GM20000 (cell line): ENCODE measurements at regions not wholly inside any gene's neighbourhood (a gene's known extent, or its start where the extent isn't known, plus 50 kb on each side); places are given as distances from the start of the nearest gene placed in this dataset.

Experiments
- DNase-seq: peaks from one replicate; pipeline ENCODE4 v3.0.0; 2012; ENCODE audit warnings: low spot score
- TF ChIP-seq, protein P1 (sequence below): IDR thresholded peaks from 2 replicates; pipeline ENCODE4 v1.5.1; 2012; ENCODE audit warnings: mild to moderate bottlenecking, control low read depth; ENCODE audit errors: extremely low read depth, missing control alignments

DNA sequence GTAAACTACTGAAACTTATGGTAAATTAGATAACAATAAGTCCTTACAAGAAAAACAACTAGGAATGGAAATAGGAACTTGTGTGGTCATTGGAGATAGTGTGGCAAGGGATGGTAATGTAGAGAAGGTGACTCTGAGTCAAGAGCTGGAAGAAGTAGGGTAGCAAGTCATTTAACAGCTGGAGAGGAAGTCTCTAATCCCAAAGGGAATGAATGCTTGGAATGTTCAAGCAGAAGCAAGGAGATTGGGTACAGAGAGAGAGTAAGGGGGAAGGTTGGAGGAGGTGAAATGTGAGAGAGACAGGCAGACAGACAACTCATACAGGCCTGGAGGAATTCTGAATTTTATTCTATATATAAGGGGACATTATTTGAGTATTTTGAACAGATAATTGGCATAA lies 260.6 kb upstream of the MAD2L1 start:
- TF ChIP-seq, protein P1, sequence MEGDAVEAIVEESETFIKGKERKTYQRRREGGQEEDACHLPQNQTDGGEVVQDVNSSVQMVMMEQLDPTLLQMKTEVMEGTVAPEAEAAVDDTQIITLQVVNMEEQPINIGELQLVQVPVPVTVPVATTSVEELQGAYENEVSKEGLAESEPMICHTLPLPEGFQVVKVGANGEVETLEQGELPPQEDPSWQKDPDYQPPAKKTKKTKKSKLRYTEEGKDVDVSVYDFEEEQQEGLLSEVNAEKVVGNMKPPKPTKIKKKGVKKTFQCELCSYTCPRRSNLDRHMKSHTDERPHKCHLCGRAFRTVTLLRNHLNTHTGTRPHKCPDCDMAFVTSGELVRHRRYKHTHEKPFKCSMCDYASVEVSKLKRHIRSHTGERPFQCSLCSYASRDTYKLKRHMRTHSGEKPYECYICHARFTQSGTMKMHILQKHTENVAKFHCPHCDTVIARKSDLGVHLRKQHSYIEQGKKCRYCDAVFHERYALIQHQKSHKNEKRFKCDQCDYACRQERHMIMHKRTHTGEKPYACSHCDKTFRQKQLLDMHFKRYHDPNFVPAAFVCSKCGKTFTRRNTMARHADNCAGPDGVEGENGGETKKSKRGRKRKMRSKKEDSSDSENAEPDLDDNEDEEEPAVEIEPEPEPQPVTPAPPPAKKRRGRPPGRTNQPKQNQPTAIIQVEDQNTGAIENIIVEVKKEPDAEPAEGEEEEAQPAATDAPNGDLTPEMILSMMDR: no peak
- no peak for DNase-seq

DNA sequence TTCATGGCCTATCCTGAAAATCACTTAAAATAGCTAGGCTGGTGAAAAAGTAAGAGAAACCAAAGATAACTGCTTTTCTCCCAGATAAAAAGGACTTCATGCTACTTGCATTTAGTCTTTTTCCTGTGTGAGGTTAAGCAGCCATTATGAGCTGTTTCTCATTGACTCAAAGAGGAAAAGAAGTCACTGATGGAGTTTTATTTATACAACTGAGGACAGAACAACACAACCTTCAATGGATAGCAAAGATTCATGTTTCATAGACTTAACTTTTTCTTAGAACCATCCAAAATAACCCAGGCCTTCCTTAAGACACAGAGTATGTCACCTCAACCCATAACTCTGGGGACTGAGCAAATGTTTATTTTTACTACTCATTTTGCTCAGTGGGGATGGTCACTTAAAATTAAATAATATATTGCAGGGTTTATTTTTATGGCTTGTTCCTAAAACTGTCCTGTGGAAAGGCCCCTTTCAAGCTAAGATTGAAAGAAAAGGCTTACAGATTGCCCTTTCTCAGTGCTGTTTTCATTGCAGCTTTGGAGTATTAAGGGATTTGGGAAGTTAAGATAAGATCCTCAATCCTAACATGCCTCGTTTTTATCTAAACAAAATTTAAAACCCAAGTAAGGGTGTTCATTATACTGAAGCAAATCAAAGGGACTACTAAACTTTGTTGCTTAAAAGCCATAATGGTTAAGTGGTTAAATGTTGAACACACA lies 252.6 kb upstream of the MAD2L1 start:
- no peak for DNase-seq
- TF ChIP-seq, protein P1: no peak

DNA sequence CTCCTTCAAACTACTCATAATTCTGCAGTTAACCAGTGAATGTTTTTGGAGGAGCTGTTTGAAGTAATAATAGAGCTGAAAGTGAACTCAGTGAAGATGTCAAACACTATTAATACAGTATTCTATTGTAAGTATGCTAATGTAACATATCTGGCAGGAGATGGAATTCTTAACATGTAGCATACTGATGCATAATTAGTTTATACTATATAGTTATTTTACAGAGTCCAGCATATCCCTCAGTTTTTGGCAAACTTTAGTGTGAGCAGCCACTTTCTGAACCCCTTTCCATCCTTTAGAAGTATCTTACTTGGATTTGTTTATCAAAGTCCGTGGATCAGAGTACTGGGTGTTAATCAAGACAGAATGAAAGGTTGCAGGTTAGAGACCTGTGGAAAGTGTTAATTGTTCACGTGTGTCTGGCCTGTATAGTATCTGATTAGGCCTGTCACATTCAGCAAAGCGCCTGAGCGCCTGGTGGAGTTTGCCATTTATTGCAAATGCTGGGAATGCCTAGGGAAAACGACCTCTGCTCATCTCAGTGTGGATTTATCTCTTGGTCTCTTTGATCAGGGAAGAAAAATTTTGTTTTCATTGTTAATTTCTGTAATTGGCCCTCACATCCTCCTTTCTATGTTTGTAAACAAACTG lies 251.7 kb upstream of the MAD2L1 start:
- no peak for DNase-seq
- TF ChIP-seq, protein P1: no peak

DNA sequence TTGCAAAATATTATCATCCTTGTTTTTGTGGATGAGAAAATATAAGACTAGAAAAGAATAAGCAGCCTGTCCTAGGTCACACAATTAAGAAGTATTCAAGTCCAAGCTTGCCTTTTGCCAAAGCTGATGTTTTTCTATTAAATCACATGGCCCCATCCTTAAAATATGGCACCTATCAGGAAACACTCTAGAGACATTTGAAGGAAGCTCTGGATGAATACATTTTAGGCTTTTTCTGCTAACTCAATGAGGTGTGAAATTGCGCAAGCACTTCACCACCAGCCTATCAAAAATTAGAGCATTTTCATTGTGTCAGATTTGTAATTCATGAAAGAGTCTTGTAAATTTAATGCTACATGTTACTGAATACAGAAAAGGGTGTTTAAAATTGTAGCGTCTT lies 251.1 kb upstream of the MAD2L1 start:
- no peak for DNase-seq

DNA sequence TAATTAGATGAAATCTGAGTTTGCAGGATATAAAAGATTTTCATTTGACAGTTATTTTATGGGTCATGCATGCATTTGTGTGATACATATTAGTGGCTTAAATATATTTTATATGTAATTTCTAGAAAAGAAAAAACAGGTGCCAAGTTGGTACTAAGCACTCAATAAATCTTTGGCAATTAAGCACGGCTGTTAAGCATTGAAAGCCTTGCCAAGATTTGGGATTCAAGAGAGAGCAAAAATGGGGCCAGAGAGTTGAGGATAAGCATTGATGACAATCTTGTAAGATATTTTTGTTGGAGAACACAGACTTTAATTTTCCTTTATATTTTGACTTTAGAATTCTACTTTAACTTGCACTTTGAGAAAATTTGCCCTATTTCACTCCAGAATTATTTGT lies 249.8 kb upstream of the MAD2L1 start:
- TF ChIP-seq, protein P1: no peak
- DNase-seq: no peak

More for the DNA sequence above, 251.1 kb upstream of the MAD2L1 start:
- TF ChIP-seq, protein P1: no peak

DNA sequence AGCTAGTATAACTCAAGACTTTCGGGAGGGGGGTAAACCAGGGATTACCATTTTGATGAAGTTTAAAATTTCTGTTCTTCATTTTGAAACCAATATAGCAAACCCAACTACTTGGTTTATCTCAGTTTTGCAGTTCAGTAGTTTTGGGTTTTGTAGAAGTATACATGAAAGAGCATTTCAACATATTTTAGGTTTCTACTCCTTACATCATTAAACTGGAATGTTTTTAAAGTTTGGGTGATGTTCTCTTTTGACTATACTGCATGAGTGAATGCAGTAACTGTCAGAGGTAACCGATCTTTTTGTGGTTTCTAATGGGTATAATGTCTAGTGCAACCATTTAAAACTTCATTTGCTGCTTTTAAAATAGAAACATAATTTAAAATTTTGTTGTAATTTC lies 248.3 kb upstream of the MAD2L1 start:
- TF ChIP-seq, protein P1: no peak
- DNase-seq: no peak

DNA sequence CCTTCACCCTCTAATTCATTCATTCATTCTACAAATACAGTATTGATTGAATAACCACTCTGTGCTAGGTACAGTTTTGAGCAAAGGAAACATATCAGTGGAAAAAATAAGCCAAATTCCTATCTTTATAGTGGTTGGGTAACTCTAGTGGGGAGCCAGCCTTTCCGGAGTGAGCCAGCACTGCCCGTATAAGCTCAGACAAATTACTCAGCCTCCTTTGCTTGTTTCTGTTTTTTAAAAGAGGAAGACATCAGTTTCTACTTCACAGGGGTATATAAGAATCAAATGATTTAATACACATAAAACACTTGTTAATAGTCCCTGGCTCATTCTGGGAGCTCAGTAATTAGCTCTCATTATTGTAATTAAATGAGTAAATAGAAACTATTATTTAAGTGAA lies 238.2 kb upstream of the MAD2L1 start:
- no peak for DNase-seq
- TF ChIP-seq, protein P1: no peak
